Right lobe of liver (tissue), 4 donors: ENCODE measurements at regions not wholly inside any gene's neighbourhood (a gene's known extent, or its start where the extent isn't known, plus 50 kb on each side); places are given as distances from the start of the nearest gene placed in this dataset.

Source experiments
- POLR2A ChIP-seq: fragments of 450-650 bp; IDR thresholded peaks from one replicate; pipeline ENCODE4 v1.6.1; 2017; ENCODE audit warnings: antibody characterized with exemption, mild to moderate bottlenecking
- TF ChIP-seq, protein P1 (sequence below), 4 donors: fragments of 200-600 bp in 3 of 4; fragments of 450-650 bp in 1 of 4; IDR thresholded peaks; one replicate each; pipeline versions ENCODE4 v1.5.1 to v1.8.0; 2016 to 2022; ENCODE audit warnings: antibody characterized with exemption in 4 of 4, mild to moderate bottlenecking in 2 of 4
- donor health status: DM: no; HTN: no; CAD: no.
- donor health status: DM: no; HTN: no; CAD: no.
- donor health status: DM: no; HTN: yes; CAD: no.

- TF ChIP-seq, protein P1, sequence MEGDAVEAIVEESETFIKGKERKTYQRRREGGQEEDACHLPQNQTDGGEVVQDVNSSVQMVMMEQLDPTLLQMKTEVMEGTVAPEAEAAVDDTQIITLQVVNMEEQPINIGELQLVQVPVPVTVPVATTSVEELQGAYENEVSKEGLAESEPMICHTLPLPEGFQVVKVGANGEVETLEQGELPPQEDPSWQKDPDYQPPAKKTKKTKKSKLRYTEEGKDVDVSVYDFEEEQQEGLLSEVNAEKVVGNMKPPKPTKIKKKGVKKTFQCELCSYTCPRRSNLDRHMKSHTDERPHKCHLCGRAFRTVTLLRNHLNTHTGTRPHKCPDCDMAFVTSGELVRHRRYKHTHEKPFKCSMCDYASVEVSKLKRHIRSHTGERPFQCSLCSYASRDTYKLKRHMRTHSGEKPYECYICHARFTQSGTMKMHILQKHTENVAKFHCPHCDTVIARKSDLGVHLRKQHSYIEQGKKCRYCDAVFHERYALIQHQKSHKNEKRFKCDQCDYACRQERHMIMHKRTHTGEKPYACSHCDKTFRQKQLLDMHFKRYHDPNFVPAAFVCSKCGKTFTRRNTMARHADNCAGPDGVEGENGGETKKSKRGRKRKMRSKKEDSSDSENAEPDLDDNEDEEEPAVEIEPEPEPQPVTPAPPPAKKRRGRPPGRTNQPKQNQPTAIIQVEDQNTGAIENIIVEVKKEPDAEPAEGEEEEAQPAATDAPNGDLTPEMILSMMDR (IDR thresholded peaks at IDR 0.05) = no peak
- TF ChIP-seq POLR2A = no peak
These were observed 815.5 kb downstream of the DHX35 start for GRCh38 chr20:39777610-39778009.
